Renal pelvis (tissue), 1 donor: ENCODE measurements at regions not wholly inside any gene's neighbourhood (a gene's known extent, or its start where the extent isn't known, plus 50 kb on each side); places are given as distances from the start of the nearest gene placed in this dataset.
"Not testable (repeated sequence)": the region's sequence is repeated elsewhere in the genome, so short reads cannot be mapped to it uniquely, and the experiment has no call there.

Experiments used
- DNase-seq: peaks from one replicate; pipeline ENCODE4 v3.0.0-alpha.2; 2013

- no peak for DNase-seq
Observed at GRCh38 chr13:87206708-87207107, 464.5 kb upstream of the SLITRK5 start.

GRCh38 chr13:87207280-87208003 is 463.7 kb upstream of the SLITRK5 start:
- DNase-seq, result no peak

GRCh38 chr13:87208636-87209035 is 462.5 kb upstream of the SLITRK5 start:
- DNase-seq, result no peak

- DNase-seq, result no peak
Observed at GRCh38 chr13:87234981-87235380, 436.2 kb upstream of the SLITRK5 start.

GRCh38 chr13:87235621-87236020 is 435.6 kb upstream of the SLITRK5 start:
- DNase-seq, result no peak

GRCh38 chr13:87244256-87244890 is 426.8 kb upstream of the SLITRK5 start:
- DNase-seq, result no peak

GRCh38 chr13:87249847-87250246 is 421.3 kb upstream of the SLITRK5 start:
- DNase-seq, result not testable (repeated sequence)

GRCh38 chr13:87255394-87255793 is 415.8 kb upstream of the SLITRK5 start:
- DNase-seq, result no peak

- no peak for DNase-seq
Observed at GRCh38 chr13:87259479-87260083, 411.6 kb upstream of the SLITRK5 start.

- peak; percentile 52 for DNase-seq
Observed at GRCh38 chr13:87274209-87274819, 396.9 kb upstream of the SLITRK5 start.

- no peak for DNase-seq
Observed at GRCh38 chr13:87280139-87280538, 391.0 kb upstream of the SLITRK5 start.

GRCh38 chr13:87287721-87288120 is 383.4 kb upstream of the SLITRK5 start:
- no peak for DNase-seq

GRCh38 chr13:87295636-87296035 is 375.5 kb upstream of the SLITRK5 start:
- no peak for DNase-seq

GRCh38 chr13:87302034-87302433 is 369.1 kb upstream of the SLITRK5 start:
- DNase-seq, result no peak

- DNase-seq, result no peak
Observed at GRCh38 chr13:87302931-87303330, 368.2 kb upstream of the SLITRK5 start.

GRCh38 chr13:87311165-87311564 is 360.0 kb upstream of the SLITRK5 start:
- DNase-seq, result no peak

- DNase-seq, result no peak
Observed at GRCh38 chr13:87314822-87315221, 356.3 kb upstream of the SLITRK5 start.

- DNase-seq, result no peak
Observed at GRCh38 chr13:87322386-87322785, 348.8 kb upstream of the SLITRK5 start.

- DNase-seq, result no peak
Observed at GRCh38 chr13:87324558-87324957, 346.6 kb upstream of the SLITRK5 start.

GRCh38 chr13:87331178-87331577 is 340.0 kb upstream of the SLITRK5 start:
- DNase-seq, result peak; percentile 5

GRCh38 chr13:87333599-87333998 is 337.6 kb upstream of the SLITRK5 start:
- no peak for DNase-seq

GRCh38 chr13:87334176-87334575 is 337.0 kb upstream of the SLITRK5 start:
- no peak for DNase-seq

GRCh38 chr13:87336346-87336889 is 334.8 kb upstream of the SLITRK5 start:
- not testable (repeated sequence) for DNase-seq
